ENCODE measurements at regions not wholly inside any gene's neighbourhood (a gene's known extent, or its start where the extent isn't known, plus 50 kb on each side); places are given as distances from the start of the nearest gene placed in this dataset.

- POLR2A ChIA-PET = no interaction called here
- CTCF ChIA-PET = interaction anchor here (0.6 to 0.8 kb wide), 2 partner anchors 62 to 88 kb away, joined by 3 read pairs; no protein-coding TSS in a partner anchor
- peak; percentile 10 for DNase-seq (ENCODE audit: extremely low spot score)
- TF ChIP-seq NFRKB (IDR thresholded peaks at IDR 0.05) (no peak), SP1 (IDR thresholded peaks at IDR 0.05) (no peak), BHLHE40 (IDR thresholded peaks at IDR 0.05; ENCODE audit: borderline replicate concordance) (no peak), FOXK2 (IDR thresholded peaks at IDR 0.05) (no peak), ARNT (IDR thresholded peaks at IDR 0.05) (no peak), LEF1 (IDR thresholded peaks at IDR 0.05; ENCODE audit: borderline replicate concordance) (no peak), SUZ12 (IDR thresholded peaks at IDR 0.05) (no peak), TARDBP (IDR thresholded peaks at IDR 0.05) (no peak), FOXA1 (IDR thresholded peaks at IDR 0.05) (no peak), L3MBTL2 (conservative IDR thresholded peaks at IDR 0.05) (no peak), ELF4 (IDR thresholded peaks at IDR 0.05) (no peak), ZNF384 (IDR thresholded peaks at IDR 0.05) (no peak), FOXM1 (IDR thresholded peaks at IDR 0.05; ENCODE audit: borderline replicate concordance) (no peak), HDGF (IDR thresholded peaks at IDR 0.05; ENCODE audit: borderline replicate concordance) (no peak), CTBP1 (IDR thresholded peaks at IDR 0.05; ENCODE audit: borderline replicate concordance) (no peak)
Measured at GRCh38 chr14:22070119-22070982, 396.7 kb upstream of the OR4E1 start.

GRCh38 chr14:22065347-22065746 is 391.7 kb upstream of the OR4E1 start:
- POLR2A ChIA-PET = no interaction called here
- CTCF ChIA-PET = no interaction called here
- TF ChIP-seq PKNOX1 (IDR thresholded peaks at IDR 0.05) = no peak
- no peak for TF ChIP-seq HDGF (IDR thresholded peaks at IDR 0.05; ENCODE audit: borderline replicate concordance)
- TF ChIP-seq TARDBP (IDR thresholded peaks at IDR 0.05) = no peak
- TF ChIP-seq FOXM1 (IDR thresholded peaks at IDR 0.05; ENCODE audit: borderline replicate concordance) = no peak
- TF ChIP-seq SUZ12 (IDR thresholded peaks at IDR 0.05) = no peak
- no peak for TF ChIP-seq ELF4 (IDR thresholded peaks at IDR 0.05)
- no peak for TF ChIP-seq L3MBTL2 (conservative IDR thresholded peaks at IDR 0.05)
- no peak for TF ChIP-seq FOXA1 (IDR thresholded peaks at IDR 0.05)
- no peak for TF ChIP-seq BHLHE40 (IDR thresholded peaks at IDR 0.05; ENCODE audit: borderline replicate concordance)
- no peak for TF ChIP-seq CTBP1 (IDR thresholded peaks at IDR 0.05; ENCODE audit: borderline replicate concordance)
- no peak for TF ChIP-seq SP1 (IDR thresholded peaks at IDR 0.05)
- no peak for TF ChIP-seq NFRKB (IDR thresholded peaks at IDR 0.05)
- no peak for TF ChIP-seq ZNF384 (IDR thresholded peaks at IDR 0.05)
- no peak for TF ChIP-seq LEF1 (IDR thresholded peaks at IDR 0.05; ENCODE audit: borderline replicate concordance)
- TF ChIP-seq FOXK2 (IDR thresholded peaks at IDR 0.05) = no peak
- no peak for DNase-seq (ENCODE audit: extremely low spot score)

- POLR2A ChIA-PET = no interaction called here
- CTCF ChIA-PET = no interaction called here
- TF ChIP-seq SP1 (IDR thresholded peaks at IDR 0.05) = no peak
- TF ChIP-seq ELF4 (IDR thresholded peaks at IDR 0.05) = no peak
- TF ChIP-seq SUZ12 (IDR thresholded peaks at IDR 0.05) = no peak
- TF ChIP-seq NFRKB (IDR thresholded peaks at IDR 0.05) = no peak
- no peak for TF ChIP-seq CTBP1 (IDR thresholded peaks at IDR 0.05; ENCODE audit: borderline replicate concordance)
- TF ChIP-seq BHLHE40 (IDR thresholded peaks at IDR 0.05; ENCODE audit: borderline replicate concordance) = no peak
- TF ChIP-seq ARNT (IDR thresholded peaks at IDR 0.05) = no peak
- TF ChIP-seq ZNF384 (IDR thresholded peaks at IDR 0.05) = no peak
- no peak for TF ChIP-seq TARDBP (IDR thresholded peaks at IDR 0.05)
- no peak for TF ChIP-seq FOXA1 (IDR thresholded peaks at IDR 0.05)
- TF ChIP-seq PKNOX1 (IDR thresholded peaks at IDR 0.05) = no peak
- TF ChIP-seq L3MBTL2 (conservative IDR thresholded peaks at IDR 0.05) = no peak
- no peak for TF ChIP-seq LEF1 (IDR thresholded peaks at IDR 0.05; ENCODE audit: borderline replicate concordance)
- no peak for TF ChIP-seq FOXK2 (IDR thresholded peaks at IDR 0.05)
- TF ChIP-seq FOXM1 (IDR thresholded peaks at IDR 0.05; ENCODE audit: borderline replicate concordance) = no peak
- TF ChIP-seq HDGF (IDR thresholded peaks at IDR 0.05; ENCODE audit: borderline replicate concordance) = no peak
- no peak for DNase-seq (ENCODE audit: extremely low spot score)
Measured at GRCh38 chr14:22059201-22059600, 385.6 kb upstream of the OR4E1 start.

- TF ChIP-seq PKNOX1 (IDR thresholded peaks at IDR 0.05) = no peak
- no peak for TF ChIP-seq L3MBTL2 (conservative IDR thresholded peaks at IDR 0.05)
- TF ChIP-seq BHLHE40 (IDR thresholded peaks at IDR 0.05; ENCODE audit: borderline replicate concordance) = no peak
- no peak for TF ChIP-seq FOXM1 (IDR thresholded peaks at IDR 0.05; ENCODE audit: borderline replicate concordance)
- ChIA-PET POLR2A (no interaction called here), CTCF (no interaction called here)
- no peak for DNase-seq (ENCODE audit: extremely low spot score)
Measured at GRCh38 chr14:22052795-22053194, 379.2 kb upstream of the OR4E1 start.

GRCh38 chr14:22047115-22047514 is 373.5 kb upstream of the OR4E1 start:
- TF ChIP-seq LEF1 (IDR thresholded peaks at IDR 0.05; ENCODE audit: borderline replicate concordance) = no peak
- TF ChIP-seq L3MBTL2 (conservative IDR thresholded peaks at IDR 0.05) = no peak
- no peak for TF ChIP-seq FOXK2 (IDR thresholded peaks at IDR 0.05)
- TF ChIP-seq SUZ12 (IDR thresholded peaks at IDR 0.05) = no peak
- TF ChIP-seq FOXM1 (IDR thresholded peaks at IDR 0.05; ENCODE audit: borderline replicate concordance) = no peak
- POLR2A ChIA-PET = interaction anchor here (0.6 kb wide), 1 partner anchor 48 kb away, joined by 4 read pairs; no protein-coding TSS in a partner anchor
- DNase-seq (ENCODE audit: extremely low spot score) = peak; percentile 47
- CTCF ChIA-PET = interaction anchor here (0.5 to 1.2 kb wide), 7 partner anchors 37 to 238 kb away, joined by 3 to 8 read pairs (median 4); no protein-coding TSS in a partner anchor

- ChIA-PET CTCF (interaction anchor here (0.9 to 1.1 kb wide), 2 partner anchors 43 to 58 kb away, joined by 3 read pairs; no protein-coding TSS in a partner anchor), POLR2A (no interaction called here)
- no peak for TF ChIP-seq TARDBP (IDR thresholded peaks at IDR 0.05)
- no peak for DNase-seq (ENCODE audit: extremely low spot score)
Measured at GRCh38 chr14:22046063-22046462, 372.4 kb upstream of the OR4E1 start.

Data from HEK293T (cell line).